ENCODE measurements at regions not wholly inside any gene's neighbourhood (a gene's known extent, or its start where the extent isn't known, plus 50 kb on each side); places are given as distances from the start of the nearest gene placed in this dataset.

DNA sequence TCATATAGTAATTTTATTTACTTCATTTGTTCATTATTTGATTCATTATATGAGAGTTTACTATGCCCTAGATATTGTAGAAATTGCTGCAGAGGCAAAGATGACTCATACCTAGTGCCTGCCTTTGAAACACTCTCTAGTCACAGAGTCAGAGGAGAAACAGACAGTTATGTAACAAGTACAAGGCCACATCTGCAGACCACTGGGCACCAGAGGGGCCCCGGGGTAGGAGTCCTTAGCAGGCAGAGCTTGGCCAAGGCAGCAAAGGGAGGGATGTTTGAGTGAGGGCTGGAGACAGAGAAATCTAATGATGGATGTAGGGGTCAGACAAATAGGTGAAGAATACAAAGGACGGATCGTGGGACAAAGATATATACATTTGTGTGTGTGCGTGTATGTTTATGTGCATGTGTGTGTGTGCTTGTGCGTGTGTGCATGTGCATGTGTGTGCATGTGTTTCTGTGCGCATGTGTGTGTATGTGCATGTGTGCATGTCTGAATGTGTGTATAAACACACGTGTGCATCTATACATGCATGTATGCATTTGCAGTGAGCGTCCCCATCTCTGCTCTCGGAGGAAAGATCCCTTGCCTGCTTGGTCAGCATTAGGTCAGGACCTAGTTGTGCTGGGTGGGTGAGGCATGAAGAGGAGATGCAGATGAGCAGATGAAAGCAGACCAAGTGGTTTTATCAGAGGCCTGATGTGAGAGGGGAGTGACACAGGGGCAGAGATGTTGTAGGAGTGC lies 170.6 kb upstream of the MYT1L start:
- no peak overlapping the region for H3K4me3 Mint-ChIP-seq
- no peaks in the 10 kb centered on the region for H3K4me1 Mint-ChIP-seq

DNA sequence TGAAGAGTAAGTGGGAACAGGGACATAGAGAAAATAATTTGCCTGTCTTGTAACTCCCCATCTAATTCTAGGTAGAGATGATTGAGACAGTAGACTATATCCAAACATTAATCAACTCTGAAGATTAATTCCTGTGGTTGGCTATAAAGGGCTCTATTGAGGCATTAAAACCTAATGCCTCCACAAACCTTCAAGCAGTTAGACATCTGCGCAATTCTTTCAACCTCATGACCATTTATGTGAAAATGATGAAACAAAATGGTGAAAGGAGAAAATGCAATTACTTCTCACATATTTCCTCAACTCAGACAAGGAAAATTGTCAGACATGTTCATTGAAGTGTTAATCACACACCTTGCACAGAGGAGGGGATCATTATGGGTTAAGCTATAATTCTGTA lies 164.5 kb upstream of the MYT1L start:
- H3K36me3 Mint-ChIP-seq (ENCODE audit: low read depth): no peaks in the 10 kb centered on the region
- TF ChIP-seq, protein P1, sequence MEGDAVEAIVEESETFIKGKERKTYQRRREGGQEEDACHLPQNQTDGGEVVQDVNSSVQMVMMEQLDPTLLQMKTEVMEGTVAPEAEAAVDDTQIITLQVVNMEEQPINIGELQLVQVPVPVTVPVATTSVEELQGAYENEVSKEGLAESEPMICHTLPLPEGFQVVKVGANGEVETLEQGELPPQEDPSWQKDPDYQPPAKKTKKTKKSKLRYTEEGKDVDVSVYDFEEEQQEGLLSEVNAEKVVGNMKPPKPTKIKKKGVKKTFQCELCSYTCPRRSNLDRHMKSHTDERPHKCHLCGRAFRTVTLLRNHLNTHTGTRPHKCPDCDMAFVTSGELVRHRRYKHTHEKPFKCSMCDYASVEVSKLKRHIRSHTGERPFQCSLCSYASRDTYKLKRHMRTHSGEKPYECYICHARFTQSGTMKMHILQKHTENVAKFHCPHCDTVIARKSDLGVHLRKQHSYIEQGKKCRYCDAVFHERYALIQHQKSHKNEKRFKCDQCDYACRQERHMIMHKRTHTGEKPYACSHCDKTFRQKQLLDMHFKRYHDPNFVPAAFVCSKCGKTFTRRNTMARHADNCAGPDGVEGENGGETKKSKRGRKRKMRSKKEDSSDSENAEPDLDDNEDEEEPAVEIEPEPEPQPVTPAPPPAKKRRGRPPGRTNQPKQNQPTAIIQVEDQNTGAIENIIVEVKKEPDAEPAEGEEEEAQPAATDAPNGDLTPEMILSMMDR (IDR thresholded peaks at IDR 0.05): no peak
- no peak for DNase-seq
- H3K4me3 Mint-ChIP-seq: no peak overlapping the region
- H3K4me1 Mint-ChIP-seq: no peaks in the 10 kb centered on the region
- H3K9me3 Mint-ChIP-seq: peaks cover 9% of the 10 kb centered on the region
- peaks cover 6% of the 10 kb centered on the region for H3K27me3 Mint-ChIP-seq (ENCODE audit: low read depth, poor library complexity)
- H3K27ac Mint-ChIP-seq: no peak overlapping the region

More for the DNA sequence above, 170.6 kb upstream of the MYT1L start:
- DNase-seq: no peak
- Mint-ChIP-seq H3K27me3 (ENCODE audit: low read depth, poor library complexity) (peaks cover 9% of the 10 kb centered on the region), H3K27ac (no peak overlapping the region), H3K36me3 (ENCODE audit: low read depth) (no peaks in the 10 kb centered on the region), H3K9me3 (peaks cover 25% of the 10 kb centered on the region)
- TF ChIP-seq, protein P1 (IDR thresholded peaks at IDR 0.05): no peak

DNA sequence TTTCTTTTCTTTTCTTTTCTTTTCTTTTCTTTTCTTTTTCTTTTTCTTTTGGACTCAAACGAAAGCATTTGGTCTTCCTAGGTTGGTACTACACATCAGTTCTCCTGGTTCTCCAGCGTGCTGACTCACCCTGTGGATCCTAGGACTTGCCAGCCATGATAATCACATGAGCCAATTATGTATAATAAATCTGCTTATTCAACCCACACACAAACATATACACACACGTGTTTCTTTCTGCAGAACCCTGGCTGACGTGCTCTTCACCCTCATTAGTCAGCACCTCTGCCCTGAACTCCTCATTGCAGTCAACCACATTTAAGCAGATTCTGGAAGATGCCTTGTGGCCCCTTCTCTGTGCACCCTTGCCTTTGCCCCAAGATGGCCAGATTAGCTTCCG lies 162.4 kb upstream of the MYT1L start:
- Mint-ChIP-seq H3K4me1 (no peaks in the 10 kb centered on the region), H3K36me3 (ENCODE audit: low read depth) (no peaks in the 10 kb centered on the region), H3K27ac (no peak overlapping the region), H3K9me3 (no peaks in the 10 kb centered on the region), H3K4me3 (no peak overlapping the region), H3K27me3 (ENCODE audit: low read depth, poor library complexity) (peaks cover 4% of the 10 kb centered on the region)
- TF ChIP-seq, protein P1 (IDR thresholded peaks at IDR 0.05): no peak
- no peak for DNase-seq

DNA sequence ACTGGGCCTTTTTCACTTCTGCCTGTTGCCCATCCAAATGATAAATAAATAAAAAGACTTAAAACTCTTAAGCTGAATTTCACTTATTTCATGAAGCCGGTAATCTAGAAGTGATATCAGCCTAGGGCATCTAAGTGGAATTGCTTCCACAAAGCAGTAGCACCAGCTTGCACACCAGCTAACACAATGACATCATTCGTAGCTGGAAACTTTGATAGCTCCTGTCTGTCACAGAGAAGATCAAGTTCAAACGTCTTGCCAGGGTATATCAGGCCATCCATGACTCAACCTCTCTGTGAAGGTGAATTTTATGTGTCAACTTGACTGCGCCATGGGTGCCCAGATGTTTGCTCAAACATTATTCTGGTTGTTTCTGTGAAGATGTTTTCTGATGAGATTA lies 161.7 kb upstream of the MYT1L start:
- H3K4me1 Mint-ChIP-seq: no peaks in the 10 kb centered on the region
- DNase-seq: no peak
- H3K9me3 Mint-ChIP-seq: no peaks in the 10 kb centered on the region
- H3K36me3 Mint-ChIP-seq (ENCODE audit: low read depth): no peaks in the 10 kb centered on the region
- H3K4me3 Mint-ChIP-seq: no peak overlapping the region
- H3K27ac Mint-ChIP-seq: no peak overlapping the region
- peaks cover 4% of the 10 kb centered on the region for H3K27me3 Mint-ChIP-seq (ENCODE audit: low read depth, poor library complexity)
- TF ChIP-seq, protein P1 (IDR thresholded peaks at IDR 0.05): no peak

DNA sequence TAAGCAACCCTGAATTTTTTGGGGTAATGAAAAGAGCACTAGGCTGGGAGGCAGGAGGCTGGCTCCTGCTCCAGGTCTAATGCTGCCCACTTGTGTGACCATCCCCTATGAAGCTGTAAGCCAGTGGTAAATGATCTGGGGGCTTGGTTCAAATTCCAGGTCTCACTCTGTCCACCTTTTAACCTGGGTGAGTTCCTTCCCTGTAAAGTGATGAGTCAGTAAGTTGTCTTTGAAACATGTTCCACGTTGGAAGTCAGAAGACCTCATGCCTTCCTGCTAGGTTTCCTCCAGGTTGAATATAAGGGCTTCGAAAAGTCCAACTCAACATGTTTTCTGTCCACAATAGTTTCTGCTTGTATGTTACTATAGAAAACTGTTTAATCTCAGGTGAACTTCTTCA lies 160.9 kb upstream of the MYT1L start:
- no peaks in the 10 kb centered on the region for H3K36me3 Mint-ChIP-seq (ENCODE audit: low read depth)
- TF ChIP-seq, protein P1 (IDR thresholded peaks at IDR 0.05): no peak
- no peak overlapping the region for H3K4me3 Mint-ChIP-seq
- no peaks in the 10 kb centered on the region for H3K4me1 Mint-ChIP-seq
- H3K27me3 Mint-ChIP-seq (ENCODE audit: low read depth, poor library complexity): peaks cover 7% of the 10 kb centered on the region
- H3K9me3 Mint-ChIP-seq: no peaks in the 10 kb centered on the region
- DNase-seq: no peak
- no peak overlapping the region for H3K27ac Mint-ChIP-seq

DNA sequence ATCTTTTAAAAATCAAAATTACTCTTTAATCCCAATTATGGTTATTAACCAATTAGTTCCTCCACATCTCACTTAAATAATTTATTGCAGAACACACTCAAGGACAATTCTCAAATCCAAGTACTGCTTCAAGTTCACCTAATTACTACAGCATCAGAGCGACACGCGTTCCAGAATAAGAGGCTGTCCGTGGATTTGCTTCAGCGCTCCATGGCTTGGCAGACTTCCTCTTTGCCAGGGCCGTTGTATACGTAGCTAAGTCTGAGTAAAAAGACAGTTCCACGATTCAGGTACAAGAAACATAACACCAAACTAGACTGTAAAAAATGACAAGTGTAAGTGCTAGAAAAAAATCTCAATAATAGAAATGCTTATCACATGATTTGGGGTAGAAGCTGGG lies 153.2 kb upstream of the MYT1L start:
- Mint-ChIP-seq H3K4me3 (no peak overlapping the region), H3K27ac (no peak overlapping the region), H3K9me3 (peaks cover 17% of the 10 kb centered on the region), H3K4me1 (no peaks in the 10 kb centered on the region), H3K27me3 (ENCODE audit: low read depth, poor library complexity) (peaks cover 11% of the 10 kb centered on the region), H3K36me3 (ENCODE audit: low read depth) (no peaks in the 10 kb centered on the region)
- TF ChIP-seq, protein P1 (IDR thresholded peaks at IDR 0.05): no peak
- no peak for DNase-seq

Data from nephron progenitor cell (in vitro differentiated cells).